Globus pallidus (tissue), 1 donor: ENCODE measurements at regions not wholly inside any gene's neighbourhood (a gene's known extent, or its start where the extent isn't known, plus 50 kb on each side); places are given as distances from the start of the nearest gene placed in this dataset.

Experiments
- DNase-seq: peaks from one replicate; pipeline ENCODE4 v3.0.0-alpha.2; 2015; ENCODE audit warnings: low spot score

- DNase-seq = no peak
Observed at GRCh38 chr6:167643223-167643622, 183.5 kb upstream of the AFDN start.

GRCh38 chr6:167643716-167644115 lies 183.0 kb upstream of the AFDN start:
- no peak for DNase-seq

- no peak for DNase-seq
Observed at GRCh38 chr6:167644412-167645132, 182.1 kb upstream of the AFDN start.

GRCh38 chr6:167645368-167645767 lies 181.3 kb upstream of the AFDN start:
- no peak for DNase-seq

GRCh38 chr6:167647306-167647705 lies 179.4 kb upstream of the AFDN start:
- DNase-seq = no peak

- no peak for DNase-seq
Observed at GRCh38 chr6:167647737-167648470, 178.8 kb upstream of the AFDN start.

GRCh38 chr6:167648501-167649278 lies 178.0 kb upstream of the AFDN start:
- no peak for DNase-seq

- DNase-seq = no peak
Observed at GRCh38 chr6:167649476-167649875, 177.2 kb upstream of the AFDN start.

- no peak for DNase-seq
Observed at GRCh38 chr6:167650730-167651317, 175.9 kb upstream of the AFDN start.

GRCh38 chr6:167651318-167652041 lies 175.2 kb upstream of the AFDN start:
- no peak for DNase-seq

GRCh38 chr6:167652042-167652700 lies 174.5 kb upstream of the AFDN start:
- DNase-seq = no peak

GRCh38 chr6:167652701-167653095 lies 174.0 kb upstream of the AFDN start:
- no peak for DNase-seq

GRCh38 chr6:167653561-167653960 lies 173.2 kb upstream of the AFDN start:
- no peak for DNase-seq

- DNase-seq = no peak
Observed at GRCh38 chr6:167654389-167654788, 172.3 kb upstream of the AFDN start.

- DNase-seq = no peak
Observed at GRCh38 chr6:167655174-167655821, 171.4 kb upstream of the AFDN start.

- DNase-seq = no peak
Observed at GRCh38 chr6:167658106-167658505, 168.6 kb upstream of the AFDN start.

- DNase-seq = no peak
Observed at GRCh38 chr6:167659046-167659445, 167.7 kb upstream of the AFDN start.

- no peak for DNase-seq
Observed at GRCh38 chr6:167660424-167660823, 166.3 kb upstream of the AFDN start.

- DNase-seq = no peak
Observed at GRCh38 chr6:167660944-167661551, 165.7 kb upstream of the AFDN start.

- no peak for DNase-seq
Observed at GRCh38 chr6:167661552-167662044, 165.1 kb upstream of the AFDN start.
